GM12878 (cell line): ENCODE measurements at regions not wholly inside any gene's neighbourhood (a gene's known extent, or its start where the extent isn't known, plus 50 kb on each side); places are given as distances from the start of the nearest gene placed in this dataset.
"Not testable (repeated sequence)": the region's sequence is repeated elsewhere in the genome, so short reads cannot be mapped to it uniquely, and the experiment has no call there.

Source experiments
- ATAC-seq: fragments of 200-7000 bp; cut with Tn5 transposase; 3 replicates; pipeline ENCODE4 v1.9.1; 2020; ENCODE audit warnings: mild to moderate bottlenecking, moderate library complexity
- BruUV-seq: library from RNA; stranded (reverse); fragments of 400-500 nt; replicated peaks from 2 replicates; lab custom pipeline; 2021; lab: Mats Ljungman, UMichigan
- CTCF ChIA-PET: fragments of 300-600 bp; sonication (Branson Sonifier 250); formaldehyde crosslinking; extraction: SDS; loops from one replicate; lab custom pipeline; 2021; ENCODE audit warnings: inconsistent platforms; lab: Yijun Ruan, JAX
- POLR2A ChIA-PET: fragments of 350-600 bp; formaldehyde crosslinking; extraction: SDS; loops from one replicate; lab custom pipeline; 2021; ENCODE audit warnings: inconsistent platforms; lab: Charles Lee
- RAD21 ChIA-PET: fragments of 300-600 bp; sonication (Branson Sonifier 250); formaldehyde crosslinking; loops from one replicate; lab custom pipeline; 2023; ENCODE audit warnings: antibody characterized with exemption; ENCODE audit not compliant: unreplicated experiment; lab: Charles Lee
- SMC1A ChIA-PET: fragments of 300-600 bp; sonication (Branson Sonifier 250); formaldehyde crosslinking; loops from one replicate; lab custom pipeline; 2023; ENCODE audit not compliant: unreplicated experiment, uncharacterized antibody; lab: Charles Lee
- DNase-seq: peaks from one replicate; pipeline ENCODE4 v3.0.0-alpha.2; 2011; ENCODE audit warnings: low read depth, low spot score
- FAIRE-seq: peaks from 3 replicates; lab custom pipeline; 2011; peaks lifted over from hg19 to GRCh38; lab: Jason Lieb, UNC
- H2AFZ ChIP-seq: 2 replicates; pipeline ENCODE4 v1.6.0; 2011; ENCODE audit warnings: low read depth, low read length, control low read depth; ENCODE audit not compliant: control insufficient read depth
- H3K27ac ChIP-seq: 2 replicates; pipeline ENCODE4 v1.5.1; 2011; ENCODE audit warnings: control low read depth; ENCODE audit not compliant: control insufficient read depth, insufficient read depth
- H3K27me3 ChIP-seq, 2 experiments: replicated peaks in 1 of 2; 2 replicates each; pipeline versions ENCODE4 v1.6.0 to v1.6.1; 2011; ENCODE audit warnings: low read length in 1 of 2; ENCODE audit not compliant: control insufficient read depth in 2 of 2, insufficient read depth in 2 of 2
- H3K36me3 ChIP-seq, 2 experiments: 2 replicates each; pipeline ENCODE4 v1.5.1; 2011; ENCODE audit warnings: low read length in 1 of 2; ENCODE audit not compliant: control insufficient read depth in 2 of 2, insufficient read depth in 2 of 2
- H3K4me1 ChIP-seq: 2 replicates; pipeline ENCODE4 v1.6.1; 2011; ENCODE audit warnings: mild to moderate bottlenecking, low read length, moderate library complexity, mixed read lengths; ENCODE audit not compliant: control insufficient read depth, insufficient read depth
- H3K4me2 ChIP-seq: 2 replicates; pipeline ENCODE4 v1.6.0; 2011; ENCODE audit warnings: control low read depth; ENCODE audit not compliant: control insufficient read depth, insufficient read depth
- H3K4me3 ChIP-seq: fragments of 200-600 bp; sonication (generic); 2 replicates; pipeline ENCODE4 v1.5.1; 2016
- H3K79me2 ChIP-seq: 2 replicates; pipeline ENCODE4 v1.6.0; 2011; ENCODE audit warnings: low read length; ENCODE audit not compliant: control insufficient read depth, insufficient read depth
- H3K9ac ChIP-seq: 2 replicates; pipeline ENCODE4 v1.8.0; 2011; ENCODE audit warnings: low read length, control low read depth, mixed read lengths; ENCODE audit not compliant: control insufficient read depth, insufficient read depth
- H3K9me3 ChIP-seq: replicated peaks from 3 replicates; pipeline ENCODE4 v1.5.1; 2011; ENCODE audit warnings: mild to moderate bottlenecking, low read length; ENCODE audit not compliant: control insufficient read depth, insufficient read depth
- H4K20me1 ChIP-seq: 2 replicates; pipeline ENCODE4 v1.6.0; 2011; ENCODE audit not compliant: control insufficient read depth, insufficient read depth
- CBX3 ChIP-seq: fragments of 200-600 bp; sonication (generic); IDR thresholded peaks from 2 replicates; pipeline ENCODE4 v1.6.1; 2016; ENCODE audit warnings: low read depth, borderline replicate concordance
- CEBPZ ChIP-seq: fragments of 150-350 bp; IDR thresholded peaks from 2 replicates; pipeline ENCODE4 v1.6.1; 2016; ENCODE audit warnings: low read depth, low read length
- CHD2 ChIP-seq: IDR thresholded peaks from 2 replicates; pipeline ENCODE4 v1.6.1; 2011; ENCODE audit warnings: low read depth, low read length, improper control_type of control experiment, borderline replicate concordance
- IRF3 ChIP-seq: fragments of 450-650 bp; IDR thresholded peaks from 2 replicates; pipeline ENCODE4 v1.6.1; 2014; ENCODE audit warnings: mild to moderate bottlenecking
- IRF5 ChIP-seq: fragments of 450-650 bp; IDR thresholded peaks from 2 replicates; pipeline ENCODE4 v1.6.1; 2017; ENCODE audit warnings: borderline replicate concordance
- JUNB ChIP-seq: IDR thresholded peaks from 2 replicates; pipeline ENCODE4 v1.6.1; 2016; ENCODE audit warnings: antibody characterized with exemption, mild to moderate bottlenecking
- JUND ChIP-seq: IDR thresholded peaks from 2 replicates; pipeline ENCODE4 v1.6.1; 2012; ENCODE audit warnings: low read depth, mild to moderate bottlenecking, low read length, improper control_type of control experiment, moderate library complexity
- NR2C2 ChIP-seq: IDR thresholded peaks from 2 replicates; pipeline ENCODE4 v1.6.1; 2011; ENCODE audit warnings: borderline replicate concordance, low read depth; ENCODE audit not compliant: control insufficient read depth, insufficient read length
- SP1 ChIP-seq: IDR thresholded peaks from one replicate; pipeline ENCODE4 v1.6.1; 2011; ENCODE audit warnings: low read depth, low read length
- TCF3 ChIP-seq: IDR thresholded peaks from 2 replicates; pipeline ENCODE4 v1.6.1; 2012; ENCODE audit warnings: low read depth, mild to moderate bottlenecking, low read length, borderline replicate concordance; ENCODE audit not compliant: insufficient read depth
- ZZZ3 ChIP-seq: IDR thresholded peaks from 2 replicates; pipeline ENCODE4 v1.6.1; 2011; ENCODE audit warnings: low read depth; ENCODE audit not compliant: control insufficient read depth, insufficient read length
- WGBS: methylation state at CpG from one replicate; pipeline ENCODE4 v1.1.6; 2016; ENCODE audit warnings: low lambda C conversion rate; ENCODE audit not compliant: insufficient replicate concordance, insufficient coverage; ENCODE audit errors: missing lambda C conversion rate; 5-methylcytosine and 5-hydroxymethylcytosine counted together
- in situ Hi-C: fragments of 300-500 bp; cut with MboI; formaldehyde crosslinking; loops from 9 replicates; pipeline ENCODE4 v1.14.3; 2018; ENCODE audit warnings: mixed read lengths
- intact Hi-C: fragments of 100-400 bp; cut with micrococcal nuclease; formaldehyde crosslinking; loops from one replicate; pipeline ENCODE4 v1.14.2; 2022; ENCODE audit not compliant: unreplicated experiment
- TF ChIP-seq, protein P1 (sequence below): fragments of 450-650 bp; IDR thresholded peaks from 2 replicates; pipeline ENCODE4 v1.6.1; 2018; ENCODE audit warnings: borderline replicate concordance, mild to moderate bottlenecking; ENCODE audit not compliant: partially characterized antibody
- TF ChIP-seq, protein P2 (sequence below): IDR thresholded peaks from 2 replicates; pipeline ENCODE4 v1.6.1; 2012; ENCODE audit warnings: low read depth, low read length, improper control_type of control experiment

GRCh38 chr10:22097696-22098095 is 94.2 kb upstream of the DNAJC1 start (continued):
- TF ChIP-seq IRF5: no peak
- no peak for TF ChIP-seq NR2C2
- TF ChIP-seq TCF3: no peak
- no peak for TF ChIP-seq IRF3
- no peak for TF ChIP-seq JUNB
- no peak for TF ChIP-seq ZZZ3
- no peak for TF ChIP-seq CBX3
- TF ChIP-seq CEBPZ: no peak
- no peak for TF ChIP-seq JUND
- TF ChIP-seq, protein P1, sequence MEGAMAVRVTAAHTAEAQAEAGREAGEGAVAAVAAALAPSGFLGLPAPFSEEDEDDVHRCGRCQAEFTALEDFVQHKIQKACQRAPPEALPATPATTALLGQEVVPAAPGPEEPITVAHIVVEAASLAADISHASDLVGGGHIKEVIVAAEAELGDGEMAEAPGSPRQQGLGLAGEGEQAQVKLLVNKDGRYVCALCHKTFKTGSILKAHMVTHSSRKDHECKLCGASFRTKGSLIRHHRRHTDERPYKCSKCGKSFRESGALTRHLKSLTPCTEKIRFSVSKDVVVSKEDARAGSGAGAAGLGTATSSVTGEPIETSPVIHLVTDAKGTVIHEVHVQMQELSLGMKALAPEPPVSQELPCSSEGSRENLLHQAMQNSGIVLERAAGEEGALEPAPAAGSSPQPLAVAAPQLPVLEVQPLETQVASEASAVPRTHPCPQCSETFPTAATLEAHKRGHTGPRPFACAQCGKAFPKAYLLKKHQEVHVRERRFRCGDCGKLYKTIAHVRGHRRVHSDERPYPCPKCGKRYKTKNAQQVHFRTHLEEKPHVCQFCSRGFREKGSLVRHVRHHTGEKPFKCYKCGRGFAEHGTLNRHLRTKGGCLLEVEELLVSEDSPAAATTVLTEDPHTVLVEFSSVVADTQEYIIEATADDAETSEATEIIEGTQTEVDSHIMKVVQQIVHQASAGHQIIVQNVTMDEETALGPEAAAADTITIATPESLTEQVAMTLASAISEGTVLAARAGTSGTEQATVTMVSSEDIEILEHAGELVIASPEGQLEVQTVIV: no peak
- no peak for TF ChIP-seq SP1
- TF ChIP-seq CHD2: no peak
- TF ChIP-seq, protein P2, sequence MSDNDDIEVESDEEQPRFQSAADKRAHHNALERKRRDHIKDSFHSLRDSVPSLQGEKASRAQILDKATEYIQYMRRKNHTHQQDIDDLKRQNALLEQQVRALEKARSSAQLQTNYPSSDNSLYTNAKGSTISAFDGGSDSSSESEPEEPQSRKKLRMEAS: no peak
- TF ChIP-seq, all 136 proteins: peak for 0

GRCh38 chr10:22091260-22091659 is 87.7 kb upstream of the DNAJC1 start:
- DNase-seq, H3K79me2 ChIP-seq, POLR2A ChIA-PET, H3K9me3 ChIP-seq, H2AFZ ChIP-seq, SMC1A ChIA-PET, H3K4me3 ChIP-seq, H4K20me1 ChIP-seq, H3K36me3 ChIP-seq, BruUV-seq, CTCF ChIA-PET, in situ Hi-C loops, H3K27me3 ChIP-seq, H3K27ac ChIP-seq, H3K4me1 ChIP-seq, RAD21 ChIA-PET, ATAC-seq, FAIRE-seq, intact Hi-C loops, H3K4me2 ChIP-seq, H3K9ac ChIP-seq: not testable (repeated sequence)
- WGBS: 0% methylated on average over 1 of the region's 1 CpG
